ENCODE measurements at regions not wholly inside any gene's neighbourhood (a gene's known extent, or its start where the extent isn't known, plus 50 kb on each side); places are given as distances from the start of the nearest gene placed in this dataset.

- no peak for TF ChIP-seq POLR2A (IDR thresholded peaks at IDR 0.05)
- TF ChIP-seq CTCF (IDR thresholded peaks at IDR 0.05): no peak
Measured at GRCh38 chr12:27382924-27383323, 50.3 kb downstream of the BMAL2 start.

All from testis (tissue), 2 donors.